Retina (tissue), 1 donor: ENCODE measurements at regions not wholly inside any gene's neighbourhood (a gene's known extent, or its start where the extent isn't known, plus 50 kb on each side); places are given as distances from the start of the nearest gene placed in this dataset.
"Not testable (repeated sequence)": the region's sequence is repeated elsewhere in the genome, so short reads cannot be mapped to it uniquely, and the experiment has no call there.

ENCODE experiments used
- DNase-seq: peaks from one replicate; pipeline ENCODE4 v3.0.0-alpha.2; 2016

DNA sequence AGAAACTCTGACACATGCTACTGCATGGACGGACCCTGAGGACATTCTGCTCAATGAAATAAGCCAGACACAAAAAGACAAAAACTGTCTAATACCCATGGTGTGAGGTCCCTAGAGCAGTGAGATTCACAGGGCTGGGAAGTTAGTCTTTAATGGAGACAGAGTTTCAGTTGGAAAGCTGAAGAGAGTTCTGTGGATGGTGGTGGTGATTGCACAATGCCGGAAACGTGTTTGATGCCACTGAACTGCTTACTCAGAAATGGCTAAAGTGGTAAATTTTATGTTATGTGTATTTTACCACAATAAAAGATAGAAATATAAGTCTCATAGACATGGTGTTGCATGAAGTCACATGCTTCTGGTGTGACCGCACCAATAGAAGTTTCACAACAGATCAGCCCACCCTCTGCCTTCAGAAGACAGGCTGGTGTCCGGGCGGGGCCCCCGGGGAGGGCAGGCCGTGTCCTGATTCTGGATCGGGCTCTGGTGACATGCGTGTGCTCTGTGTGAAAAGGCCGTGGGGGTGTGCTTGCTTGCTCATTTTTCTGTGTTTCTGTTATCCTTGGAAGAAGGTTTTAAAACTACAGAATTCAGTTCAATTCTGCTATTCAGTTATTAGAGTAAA, 108.5 kb upstream of the ZNF469 start:
- DNase-seq = not testable (repeated sequence)

DNA sequence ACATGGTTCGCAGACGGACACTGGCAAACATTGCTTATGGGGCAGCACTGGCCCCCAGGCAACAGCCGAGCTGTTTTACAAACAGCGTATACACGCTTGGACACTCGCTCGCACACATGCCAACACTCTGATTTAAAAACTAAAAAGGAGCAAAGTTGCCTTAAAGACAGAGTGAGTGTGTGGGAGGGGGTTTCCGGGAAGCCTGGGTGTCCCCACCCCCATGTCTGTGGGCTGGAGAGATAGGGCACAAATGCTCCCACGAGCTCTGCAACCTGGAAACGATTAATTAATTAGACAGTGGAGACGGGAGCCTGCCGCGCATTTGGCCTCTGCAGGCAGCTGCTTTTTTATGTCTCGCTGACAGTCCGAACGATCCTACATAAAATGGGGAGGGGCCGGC, 107.9 kb upstream of the ZNF469 start:
- DNase-seq = no peak

DNA sequence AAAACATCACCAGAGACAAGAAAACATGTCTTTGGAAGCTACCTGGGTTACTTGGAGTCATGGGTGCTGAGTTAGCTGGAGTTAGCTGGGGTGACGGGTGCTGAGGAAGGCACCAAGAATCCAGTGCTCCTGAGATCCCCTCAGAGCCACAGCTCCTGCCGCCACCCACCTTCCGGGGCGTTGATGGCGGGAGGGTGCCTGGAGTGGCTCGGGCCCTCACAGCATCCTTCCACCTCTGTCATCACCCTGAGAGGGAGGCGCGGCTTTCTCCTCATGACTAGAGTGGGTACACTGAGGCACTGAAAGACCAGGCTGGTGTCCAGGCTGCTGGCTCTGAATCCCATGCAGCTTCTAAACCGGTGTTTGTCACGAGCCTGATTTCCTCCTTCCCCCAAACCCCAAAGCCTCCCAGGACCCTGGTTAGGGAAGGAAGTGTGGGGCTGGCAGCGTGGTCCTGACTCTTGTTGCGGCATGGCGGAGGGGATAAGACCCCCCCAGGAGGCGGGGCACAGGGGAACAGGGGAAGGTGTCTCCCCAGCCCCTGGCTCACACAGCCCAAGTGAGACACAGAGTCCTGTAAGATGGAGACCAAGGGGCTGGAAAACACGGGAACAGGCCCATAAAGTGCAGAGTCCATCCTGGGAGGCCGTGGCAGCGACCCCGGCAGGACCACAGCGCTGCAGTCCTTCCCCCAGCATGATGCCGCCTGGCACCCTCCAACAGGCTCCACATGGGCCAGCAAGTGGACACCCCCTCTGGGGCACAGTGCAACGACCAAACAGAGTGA, 107.2 kb upstream of the ZNF469 start:
- DNase-seq = not testable (repeated sequence)

DNA sequence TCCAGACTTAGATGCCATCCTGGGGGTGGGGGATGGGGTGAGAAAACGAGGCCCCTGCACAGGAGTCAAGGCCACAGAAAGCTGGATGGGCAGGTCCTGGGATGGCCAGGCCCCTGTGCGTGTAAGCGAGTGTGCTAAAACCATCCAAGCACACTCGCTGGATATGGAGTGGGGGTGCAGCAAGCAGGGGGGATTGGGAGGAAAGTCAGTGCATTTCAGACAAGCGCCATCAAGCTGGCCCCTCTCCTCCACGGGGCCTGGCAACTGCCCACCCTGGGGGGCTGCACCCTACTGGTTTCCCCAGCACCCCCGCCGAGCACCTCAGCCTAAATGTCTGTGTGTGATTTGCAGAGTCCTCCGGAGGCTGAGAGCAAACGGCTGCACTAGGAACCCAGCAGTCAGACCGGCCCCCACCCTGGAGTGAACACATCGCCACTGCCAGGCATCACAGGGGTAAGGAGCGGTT, 106.6 kb upstream of the ZNF469 start:
- not testable (repeated sequence) for DNase-seq

DNA sequence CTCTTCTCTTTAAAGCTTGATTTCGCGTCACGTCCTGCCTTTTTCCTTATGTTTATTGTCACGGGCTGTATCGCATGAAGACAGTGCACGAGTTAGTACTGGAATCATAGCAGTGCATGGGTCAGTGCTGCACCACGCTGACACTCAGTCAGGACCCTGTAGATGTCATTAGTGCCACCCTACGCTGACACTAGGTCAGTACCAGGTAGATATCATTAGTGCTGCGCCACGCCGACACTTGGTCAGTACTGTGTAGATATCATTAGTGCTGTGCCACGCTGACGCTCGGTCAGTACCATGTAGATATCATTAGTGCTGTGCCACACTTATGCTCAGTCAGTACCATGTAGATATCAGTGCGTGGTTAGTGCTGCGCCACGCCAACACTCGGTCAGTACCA, 106.2 kb upstream of the ZNF469 start:
- no peak for DNase-seq

GRCh38 chr16:88279998-88280397, 102.8 kb upstream of the ZNF469 start:
- no peak for DNase-seq

DNA sequence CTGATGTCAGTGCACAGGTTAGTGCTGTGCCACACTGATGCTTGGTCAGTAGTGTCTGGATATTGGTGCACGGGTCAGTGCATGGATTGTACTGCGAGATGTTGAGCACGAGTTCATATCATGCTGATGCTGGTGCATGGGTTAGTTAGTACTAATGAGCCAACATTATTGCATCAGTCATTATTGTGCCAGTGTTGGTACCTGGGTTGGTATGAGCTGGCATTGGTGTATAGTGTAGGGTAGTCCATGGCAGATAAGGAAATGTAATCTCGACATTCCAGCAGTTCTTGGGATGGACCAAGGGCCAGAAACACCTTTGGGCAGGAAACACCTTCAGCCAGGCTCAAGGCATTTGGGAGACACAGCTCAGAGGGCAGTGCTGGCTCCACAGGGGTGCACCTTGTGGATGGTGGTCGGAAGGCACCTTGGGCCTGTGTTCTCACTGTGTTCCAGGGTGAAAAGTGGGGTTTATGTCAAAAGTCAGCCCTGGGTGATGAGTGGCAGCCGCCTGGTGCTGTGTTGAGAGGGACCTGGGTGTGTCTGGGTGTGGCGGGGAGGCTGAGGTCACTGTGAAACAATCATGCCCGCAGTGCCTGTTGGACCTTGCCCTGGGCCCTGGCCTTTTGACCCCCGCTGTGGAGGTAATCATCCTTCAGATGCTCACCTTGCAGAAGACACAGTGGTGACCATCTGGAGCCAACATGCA, 100.7 kb upstream of the ZNF469 start:
- DNase-seq = no peak

GRCh38 chr16:88282564-88283395, 100.0 kb upstream of the ZNF469 start:
- peak; percentile 73 for DNase-seq

DNA sequence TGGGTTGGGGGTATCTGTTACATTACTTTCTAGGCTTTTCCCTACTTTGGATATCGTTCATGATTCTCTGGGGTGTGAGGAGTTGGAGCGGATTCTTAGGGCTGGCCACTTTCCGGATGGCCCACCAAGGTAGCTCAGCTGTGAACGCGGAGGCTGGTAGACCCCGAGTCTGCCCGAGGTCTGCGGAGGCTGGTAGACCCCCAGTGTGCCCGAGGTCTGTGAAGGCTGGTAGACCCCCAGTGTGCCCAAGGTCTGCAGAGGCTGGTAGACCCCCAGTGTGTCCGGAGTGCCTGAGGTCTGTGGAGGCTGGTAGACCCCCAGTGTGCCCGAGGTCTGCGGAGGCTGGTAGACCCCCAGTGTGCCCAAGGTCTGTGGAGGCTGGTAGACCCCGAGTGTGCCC, 99.2 kb upstream of the ZNF469 start:
- no peak for DNase-seq

DNA sequence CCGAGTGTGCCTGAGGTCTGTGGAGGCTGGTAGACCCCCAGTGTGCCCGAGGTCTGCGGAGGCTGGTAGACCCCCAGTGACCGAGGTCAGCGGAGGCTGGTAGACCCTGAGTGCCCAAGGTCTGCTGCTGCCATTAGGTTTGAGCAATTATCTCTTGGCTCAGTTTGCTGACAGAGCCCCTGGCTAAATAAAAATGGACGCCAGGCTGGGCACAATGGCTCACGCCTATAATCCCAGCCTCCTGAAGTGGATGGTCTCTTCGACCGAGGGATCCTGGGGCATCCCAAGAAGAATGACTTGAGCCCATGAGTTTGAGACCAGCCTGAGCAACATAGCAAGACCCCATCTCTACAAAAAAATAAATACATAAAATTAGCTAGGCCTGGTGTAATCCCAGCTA, 98.7 kb upstream of the ZNF469 start:
- DNase-seq = no peak

DNA sequence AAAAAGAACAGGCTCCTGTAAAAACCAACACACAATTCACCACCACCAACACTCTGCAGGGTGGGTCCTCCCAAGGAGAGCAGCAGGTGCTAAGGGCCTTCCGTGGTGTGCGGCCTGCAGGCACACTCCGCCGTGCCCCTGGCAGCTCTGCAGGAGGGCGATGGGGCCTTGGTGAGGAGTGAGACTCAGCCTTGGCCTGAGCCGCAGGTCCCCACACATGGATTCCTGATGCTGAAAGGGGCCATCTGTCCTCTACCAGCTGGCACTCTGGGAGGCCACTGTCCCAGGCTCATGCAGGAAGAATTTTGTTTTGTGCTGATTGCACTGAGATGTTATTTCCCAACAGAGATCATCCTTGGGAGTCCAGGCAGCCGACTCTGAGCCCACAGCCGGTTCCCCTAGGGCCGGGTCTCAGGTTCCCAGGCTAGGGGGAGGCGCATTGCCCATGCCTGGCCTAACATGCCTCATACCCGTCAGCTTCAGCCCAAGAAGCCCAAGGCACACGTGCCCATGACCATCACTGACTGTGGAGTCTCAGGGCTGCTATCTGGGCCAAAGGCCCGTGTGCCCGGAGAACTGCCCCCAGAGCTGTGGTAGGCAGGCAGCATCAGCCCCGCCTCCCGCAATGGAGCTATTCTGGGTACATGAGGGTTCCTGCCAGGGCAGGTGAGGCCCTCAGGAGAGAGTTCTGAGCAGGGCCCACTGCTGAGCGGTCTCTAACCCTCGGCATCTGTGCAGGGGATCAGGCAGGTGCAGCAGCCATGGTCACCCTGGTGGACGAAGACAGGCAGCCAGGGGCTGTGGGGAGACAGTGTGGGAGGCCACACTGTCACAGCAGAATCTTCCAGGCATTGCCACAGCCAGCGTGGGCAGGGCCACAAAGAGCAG, 97.9 kb upstream of the ZNF469 start:
- no peak for DNase-seq

DNA sequence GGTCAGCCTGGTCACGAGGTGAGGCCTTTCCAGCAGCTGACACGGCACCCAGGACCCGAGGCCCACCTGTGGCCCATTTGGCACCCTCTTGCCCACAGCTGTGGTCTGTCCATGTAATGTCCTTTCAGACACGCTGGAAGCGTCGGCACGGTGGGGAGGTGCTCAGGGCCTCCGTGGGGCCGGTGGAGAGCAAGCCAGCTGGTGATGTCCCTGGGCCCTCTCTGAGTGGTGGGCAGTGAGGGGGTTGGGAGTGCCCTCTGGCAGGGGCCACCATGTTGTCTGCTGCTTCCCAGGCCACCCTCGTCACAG, 97.3 kb upstream of the ZNF469 start:
- no peak for DNase-seq

DNA sequence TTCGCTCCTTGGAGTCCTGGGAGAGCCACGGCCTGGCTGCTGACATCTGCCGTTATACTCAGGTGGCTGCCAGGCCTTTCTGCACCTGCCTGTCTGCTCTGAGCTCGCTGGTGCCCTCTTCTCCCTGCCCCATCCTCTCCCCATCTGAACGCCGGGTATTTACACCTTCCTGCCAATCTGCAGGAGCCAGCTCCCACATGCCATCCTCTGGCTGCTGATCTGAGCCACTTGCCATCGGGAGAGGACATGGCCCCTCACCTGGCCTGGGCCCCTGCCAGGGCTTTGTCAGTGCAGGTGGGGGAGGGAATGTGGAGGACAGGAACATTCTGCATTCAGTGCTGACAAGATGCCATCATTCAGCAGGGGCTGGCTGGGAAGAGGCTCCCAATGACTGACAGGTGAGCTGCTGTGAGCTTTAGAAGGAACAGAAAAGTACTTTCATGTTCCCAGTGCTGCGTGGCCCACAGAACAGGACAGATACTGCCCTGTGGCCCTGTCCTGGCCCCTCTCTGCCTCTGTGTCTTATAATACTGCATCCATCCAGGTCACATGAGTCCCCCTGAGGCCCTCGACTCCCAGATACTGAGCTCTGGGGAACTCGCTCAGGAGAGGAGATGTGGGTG, 96.3 kb upstream of the ZNF469 start:
- DNase-seq = no peak

DNA sequence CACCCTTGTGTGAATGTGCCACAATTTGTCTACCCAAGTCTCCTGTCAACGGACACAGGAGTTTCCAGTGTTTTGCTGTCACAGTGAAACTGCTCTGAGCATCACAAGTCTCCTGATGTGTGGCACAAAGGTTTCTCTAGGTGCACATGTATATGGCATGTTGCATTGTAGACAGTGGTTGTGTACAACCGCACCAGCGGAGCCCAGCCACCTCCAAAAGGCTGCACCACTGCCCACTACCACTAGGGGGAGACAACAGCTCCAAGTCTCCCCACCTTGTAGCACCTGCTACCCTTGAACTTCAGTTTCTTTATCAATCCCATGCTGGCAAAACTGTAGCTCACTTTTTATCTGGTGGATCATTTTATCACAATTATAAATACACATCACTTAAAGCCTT, 95.5 kb upstream of the ZNF469 start:
- DNase-seq = no peak

- DNase-seq = no peak
These were observed 94.5 kb upstream of the ZNF469 start for GRCh38 chr16:88288303-88288702.

- no peak for DNase-seq
These were observed 93.8 kb upstream of the ZNF469 start for GRCh38 chr16:88289001-88289400.

DNA sequence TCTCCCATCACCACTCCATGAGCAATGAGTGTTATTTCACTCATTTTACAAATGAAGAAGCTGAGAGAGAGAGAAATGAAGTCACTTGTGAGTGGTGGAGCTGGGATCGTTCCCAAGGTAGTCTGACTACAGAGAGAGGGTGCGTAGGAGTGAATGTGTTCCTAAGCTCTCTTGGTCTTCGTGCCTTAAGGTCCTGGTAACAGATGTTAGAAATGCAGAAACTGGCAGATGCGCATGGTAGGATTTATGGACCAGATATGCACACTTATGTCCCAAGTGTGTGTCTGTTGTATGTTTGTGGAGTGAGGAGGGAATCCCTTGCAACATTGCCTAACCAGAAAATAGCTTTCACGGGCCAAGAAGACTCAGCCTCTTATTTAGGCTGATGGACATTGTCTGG, 93.2 kb upstream of the ZNF469 start:
- DNase-seq = no peak

GRCh38 chr16:88289968-88290401, 92.8 kb upstream of the ZNF469 start:
- DNase-seq = no peak

- no peak for DNase-seq
These were observed 91.6 kb upstream of the ZNF469 start for GRCh38 chr16:88290850-88291830.
